CMK (cell line): ENCODE measurements at regions not wholly inside any gene's neighbourhood (a gene's known extent, or its start where the extent isn't known, plus 50 kb on each side); places are given as distances from the start of the nearest gene placed in this dataset.
"Not testable (repeated sequence)": the region's sequence is repeated elsewhere in the genome, so short reads cannot be mapped to it uniquely, and the experiment has no call there.

Experiments
- DNase-seq: peaks from one replicate; pipeline ENCODE4 v3.0.0-alpha.2; 2010; ENCODE audit warnings: low read depth

DNA sequence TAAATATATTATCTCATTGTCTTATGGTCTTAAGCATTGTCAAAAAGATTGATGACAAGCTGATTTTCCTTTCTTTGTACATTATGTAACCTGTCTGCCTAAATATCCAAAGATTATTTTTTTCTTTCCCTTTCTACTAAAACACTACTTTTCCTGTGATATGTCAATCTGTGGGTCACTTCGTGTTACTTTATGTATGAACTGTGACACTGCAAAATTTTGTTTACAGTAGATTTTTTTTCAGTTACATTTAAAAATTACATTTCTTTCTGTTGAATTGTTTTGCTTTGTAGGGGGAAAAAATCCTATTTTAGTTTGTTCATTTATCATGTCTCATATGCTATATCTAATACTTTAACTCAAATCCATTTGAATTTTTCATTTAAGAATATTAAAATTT is 392.3 kb upstream of the ATXN7L3B start:
- DNase-seq = no peak

DNA sequence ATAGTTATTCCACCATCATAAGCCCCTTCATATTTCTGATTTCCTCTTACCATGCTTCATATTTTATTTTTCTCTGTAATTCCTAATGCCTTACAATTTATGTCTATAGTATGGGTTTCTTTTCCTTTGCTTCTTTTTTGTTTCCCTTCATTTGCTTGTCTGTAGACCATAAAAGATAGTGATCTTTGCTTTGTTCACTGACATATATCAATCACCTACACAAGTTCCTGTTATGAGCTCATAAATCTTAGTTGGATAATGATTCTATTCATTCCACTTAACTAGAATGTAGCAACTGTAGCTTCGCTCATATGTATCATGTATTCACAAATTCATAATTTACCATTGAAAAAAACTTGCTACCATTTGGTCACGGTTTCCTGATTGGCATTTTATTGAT is 388.8 kb upstream of the ATXN7L3B start:
- no peak for DNase-seq

DNA sequence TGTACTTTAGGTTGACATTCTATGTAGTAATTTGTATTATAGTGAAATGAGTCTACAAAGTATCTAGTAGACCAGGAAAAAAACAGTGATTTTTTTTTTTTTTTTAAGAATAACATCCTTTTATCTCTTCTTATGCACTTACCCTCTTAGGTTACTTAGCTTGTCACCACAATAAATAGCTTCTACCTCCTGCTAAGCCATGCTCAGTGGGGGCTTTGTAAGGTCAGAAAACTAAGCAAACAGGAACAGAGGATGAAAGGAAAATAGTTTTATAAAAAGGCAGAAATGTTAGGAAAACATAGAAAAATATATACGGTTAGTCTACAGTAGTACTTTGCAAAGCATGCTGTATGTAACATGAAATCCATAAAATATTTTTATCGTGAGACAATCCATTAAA is 385.3 kb upstream of the ATXN7L3B start:
- no peak for DNase-seq

DNA sequence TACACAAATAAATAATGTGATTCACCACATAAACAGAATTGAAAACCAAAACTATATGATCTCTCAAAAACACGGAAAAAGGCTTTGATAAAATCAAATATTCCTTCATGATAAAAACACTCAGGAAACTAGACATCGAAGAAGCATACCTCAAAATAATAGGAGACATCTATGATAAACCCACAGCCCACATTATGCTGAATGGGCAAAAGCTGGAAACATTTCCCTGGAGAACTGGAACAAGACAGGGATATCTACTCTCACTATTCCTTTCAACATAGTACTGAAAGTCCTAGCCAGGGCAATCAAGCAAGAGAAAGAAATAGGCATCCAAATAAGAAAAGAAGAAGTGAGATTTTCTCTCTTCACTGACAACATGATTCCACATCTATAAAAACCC is 371.5 kb upstream of the ATXN7L3B start:
- no peak for DNase-seq

DNA sequence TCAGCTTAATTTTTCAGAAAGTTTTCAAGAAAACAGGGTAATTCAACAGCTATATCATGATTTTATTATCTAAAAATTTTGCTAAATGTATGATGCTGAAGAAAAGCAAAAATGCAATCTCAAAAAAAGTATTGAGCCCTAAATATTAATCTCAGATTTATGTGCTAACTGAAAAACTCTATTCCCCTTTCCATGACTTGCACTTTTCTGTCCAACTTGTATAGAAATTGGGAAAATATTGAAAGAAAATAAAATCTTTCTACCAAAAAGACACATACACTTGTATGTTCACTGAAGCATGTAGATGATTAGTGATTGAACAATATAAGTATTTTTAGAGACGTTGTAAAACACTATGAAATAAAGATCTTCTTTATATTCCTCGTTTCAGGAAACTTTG is 368.0 kb upstream of the ATXN7L3B start:
- no peak for DNase-seq

DNA sequence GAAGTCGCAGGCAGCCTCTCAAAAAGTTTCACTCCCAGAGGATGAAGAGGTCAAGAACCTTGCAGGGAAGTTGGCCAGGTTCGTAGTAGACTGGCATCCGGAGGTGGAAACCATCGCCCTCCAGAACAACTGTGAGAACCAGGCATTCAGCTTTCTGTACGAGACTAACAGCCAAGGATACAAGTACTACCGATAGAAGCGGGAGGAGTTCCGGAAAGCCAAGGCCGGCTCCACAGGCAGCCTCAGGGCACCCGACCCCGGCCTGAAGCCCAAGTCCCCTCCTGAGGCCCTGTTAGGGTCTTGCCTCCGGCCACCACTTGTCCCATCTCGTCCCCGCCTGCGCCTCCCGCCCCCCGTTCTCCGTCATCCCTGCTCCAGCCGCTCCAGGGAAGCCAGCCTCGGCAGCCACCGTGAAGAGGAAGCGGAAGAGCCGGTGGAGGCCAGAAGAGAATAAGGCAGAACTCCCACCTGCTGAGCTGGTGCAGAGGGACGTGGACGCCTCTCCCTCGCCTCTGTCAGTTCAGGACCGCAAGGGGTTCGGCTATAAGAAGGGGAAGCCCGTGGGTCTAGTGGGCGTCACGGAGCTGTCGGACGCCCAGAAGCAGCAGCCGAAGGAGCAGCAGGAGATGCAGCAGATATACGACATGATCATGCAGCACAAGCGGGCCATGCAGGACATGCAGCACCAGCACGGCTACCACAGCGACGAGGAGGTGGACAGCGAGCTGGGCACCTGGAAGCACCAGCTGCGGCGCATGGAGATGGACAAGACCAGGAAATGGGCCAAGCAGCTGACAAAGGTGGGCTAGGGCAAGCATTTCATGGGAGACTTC is 366.8 kb upstream of the ATXN7L3B start:
- no peak for DNase-seq

DNA sequence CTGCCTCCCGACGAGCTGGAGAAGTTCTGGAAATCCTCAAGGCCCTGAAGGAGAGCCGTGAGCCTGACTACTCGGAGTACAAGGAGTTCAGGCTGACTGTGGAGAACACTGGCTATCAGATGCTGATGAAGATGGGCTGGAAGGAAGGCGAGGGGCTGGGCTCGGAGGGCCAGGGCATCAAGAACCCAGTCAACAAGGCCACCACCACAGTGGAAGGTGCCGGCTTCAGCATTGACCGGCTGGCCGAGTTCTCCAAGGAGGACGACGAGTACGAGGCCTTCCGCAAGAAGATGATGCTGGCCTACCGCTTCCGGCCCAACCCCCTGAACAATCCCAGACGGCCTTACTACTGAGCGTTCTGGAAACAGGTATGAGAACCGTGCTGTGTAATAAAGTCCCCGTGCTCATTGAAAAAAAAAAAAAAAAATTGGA is 366.1 kb upstream of the ATXN7L3B start:
- DNase-seq = no peak

DNA sequence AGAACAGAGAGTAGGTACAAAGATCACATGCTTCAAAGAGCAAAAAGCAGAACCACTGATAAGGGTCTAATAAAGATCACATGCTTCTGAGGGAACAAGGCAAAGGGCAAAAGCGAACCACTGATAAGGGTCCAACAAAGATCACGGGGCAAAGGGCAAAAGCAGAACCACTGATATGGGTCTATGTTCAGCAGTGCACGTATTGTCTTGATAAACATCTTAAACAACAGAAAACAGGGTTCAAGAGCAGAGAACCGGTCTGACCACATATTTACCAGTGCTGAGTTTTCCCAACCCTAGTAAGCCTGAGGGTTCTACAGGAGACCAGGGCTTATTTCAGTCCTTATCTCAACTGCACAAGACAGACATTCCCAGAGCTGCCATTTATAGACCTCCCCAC is 362.7 kb upstream of the ATXN7L3B start:
- not testable (repeated sequence) for DNase-seq

DNA sequence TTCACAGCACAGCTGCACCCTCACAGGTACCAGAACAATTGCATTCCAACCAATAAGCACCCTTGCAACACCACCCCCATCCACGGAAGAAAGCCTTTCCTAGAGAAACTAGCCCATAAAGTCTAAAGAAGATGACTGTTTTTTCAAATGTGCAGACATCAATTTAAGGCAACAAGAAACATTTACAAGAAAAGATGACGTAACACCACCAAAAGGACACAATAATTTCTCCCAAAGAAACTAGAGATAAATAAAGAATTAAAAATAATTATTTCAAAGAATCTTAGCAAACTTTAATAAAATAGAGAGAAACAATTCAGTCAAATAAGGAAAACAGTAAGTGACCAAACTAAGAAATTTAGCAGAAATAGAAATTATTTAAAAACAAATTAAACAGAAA is 352.3 kb upstream of the ATXN7L3B start:
- DNase-seq = no peak

DNA sequence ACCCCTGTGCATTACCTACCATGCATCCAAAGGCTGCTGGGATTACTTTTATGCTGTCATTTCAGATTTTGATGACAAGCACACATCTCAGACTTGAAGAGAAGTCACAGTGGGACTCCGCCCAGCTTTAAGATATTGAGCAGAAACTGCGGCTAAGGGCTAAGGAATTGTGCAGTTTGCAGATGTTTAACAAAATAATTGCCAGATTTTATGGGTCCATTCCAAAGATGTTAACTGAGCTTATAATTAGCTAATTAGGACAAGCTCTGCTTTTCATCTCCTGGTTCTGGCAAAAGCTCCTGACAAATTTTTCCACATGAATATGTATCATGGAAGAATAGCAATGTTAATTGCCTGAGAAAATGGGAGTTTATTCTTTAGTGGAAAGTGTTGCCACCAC is 344.4 kb upstream of the ATXN7L3B start:
- no peak for DNase-seq

DNA sequence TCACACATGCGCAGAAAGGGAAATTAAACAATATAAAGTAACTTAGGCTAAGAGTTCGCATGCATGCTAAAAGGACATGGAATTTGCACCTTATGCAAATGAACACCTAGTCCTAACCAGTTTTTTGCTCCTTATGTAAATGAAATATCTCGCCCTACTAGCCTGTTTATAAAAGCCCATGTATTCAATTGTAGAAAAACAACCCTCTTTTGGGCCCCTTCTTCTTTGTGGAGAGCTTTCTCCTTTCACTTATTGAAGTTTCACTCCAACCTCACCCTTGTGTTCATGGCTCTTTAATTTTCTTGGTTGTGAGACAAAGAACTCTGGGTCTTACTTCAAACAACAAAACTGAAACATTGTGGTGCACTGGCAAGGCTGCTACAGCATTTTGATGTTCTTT is 333.4 kb upstream of the ATXN7L3B start:
- DNase-seq = no peak

DNA sequence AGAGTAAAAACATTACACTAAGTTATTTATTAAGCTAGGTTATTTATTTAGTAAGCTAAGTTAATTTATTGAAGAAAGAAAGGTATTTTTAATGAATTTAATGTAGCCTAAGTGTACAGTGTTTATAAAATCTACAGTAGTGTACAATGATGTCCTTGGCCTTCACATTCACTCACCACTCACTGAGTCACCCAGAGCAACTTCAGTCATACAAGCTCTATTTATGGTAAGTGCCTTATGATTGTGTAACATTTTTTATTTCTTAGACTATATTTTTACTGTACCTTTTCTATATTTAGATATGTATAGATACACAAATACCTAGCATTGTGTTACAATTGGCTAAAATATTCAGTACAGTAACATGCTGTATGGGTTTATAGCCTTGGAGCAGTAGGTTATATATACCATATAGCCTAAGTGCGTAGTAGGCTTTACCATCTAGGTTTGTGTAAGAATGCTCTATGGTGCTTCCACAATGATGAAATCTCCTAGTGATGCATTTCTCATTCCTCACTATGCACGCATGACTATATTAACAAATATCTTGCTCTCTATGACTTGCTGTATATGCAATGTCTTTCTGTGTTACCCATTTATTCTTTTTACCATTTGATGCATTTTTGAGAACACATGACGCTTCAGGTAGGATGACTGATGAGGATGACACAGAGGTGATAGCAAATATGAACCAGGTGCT is 309.6 kb upstream of the ATXN7L3B start:
- DNase-seq = no peak

DNA sequence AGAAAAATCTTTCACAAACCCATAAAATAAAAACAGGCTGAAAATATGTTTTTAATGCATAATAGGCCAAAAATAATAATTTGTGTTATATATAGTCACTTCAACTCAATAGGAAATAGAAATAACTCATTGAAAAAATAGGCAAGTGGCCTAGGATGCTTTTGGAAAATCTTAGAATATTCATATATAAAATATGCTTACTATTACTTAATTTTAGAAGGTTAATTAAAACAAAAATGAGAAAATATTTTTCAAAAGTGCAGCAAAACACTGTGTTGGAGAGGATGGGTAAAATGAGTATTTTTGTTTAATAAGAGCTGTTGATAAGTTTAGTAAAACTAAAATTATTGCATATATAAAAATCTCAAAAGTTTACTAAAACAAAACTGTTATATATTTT is 308.0 kb upstream of the ATXN7L3B start:
- no peak for DNase-seq

DNA sequence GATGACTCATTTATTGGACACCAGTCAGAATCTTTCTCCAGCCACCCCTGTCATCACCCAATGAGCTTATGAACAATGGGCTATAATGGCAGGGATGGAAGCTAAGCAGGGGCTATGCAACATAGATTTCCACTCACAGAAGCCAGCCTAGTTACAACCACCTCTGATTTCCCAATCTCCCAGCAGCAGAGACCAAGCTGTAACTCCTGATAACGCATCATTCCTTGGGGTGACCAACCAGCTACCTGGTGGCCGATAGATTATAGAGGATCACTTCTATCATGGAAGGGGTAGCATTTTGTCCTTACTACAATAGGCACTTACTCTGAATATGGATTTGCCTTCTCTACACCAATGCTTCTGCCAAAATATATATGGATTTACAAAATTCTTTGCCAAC is 302.3 kb upstream of the ATXN7L3B start:
- no peak for DNase-seq

DNA sequence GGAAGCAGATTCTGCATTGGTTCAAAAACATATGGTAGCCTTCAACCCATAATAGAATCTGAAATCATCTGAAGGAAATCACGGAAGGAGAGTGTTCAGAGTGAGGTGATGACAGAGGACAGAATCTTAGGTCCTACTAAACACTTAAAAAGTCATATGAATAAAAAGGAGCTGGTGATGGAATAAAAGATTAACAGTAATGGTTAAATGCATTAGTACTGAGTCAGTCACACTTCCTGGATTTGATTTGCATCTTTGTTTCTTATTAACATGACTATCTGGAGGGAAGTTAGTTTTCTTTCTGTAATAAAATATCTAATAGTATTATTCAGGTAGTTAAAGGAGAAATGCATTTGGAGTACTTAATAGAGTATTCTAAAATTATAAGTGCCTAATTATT is 296.3 kb upstream of the ATXN7L3B start:
- DNase-seq = no peak

DNA sequence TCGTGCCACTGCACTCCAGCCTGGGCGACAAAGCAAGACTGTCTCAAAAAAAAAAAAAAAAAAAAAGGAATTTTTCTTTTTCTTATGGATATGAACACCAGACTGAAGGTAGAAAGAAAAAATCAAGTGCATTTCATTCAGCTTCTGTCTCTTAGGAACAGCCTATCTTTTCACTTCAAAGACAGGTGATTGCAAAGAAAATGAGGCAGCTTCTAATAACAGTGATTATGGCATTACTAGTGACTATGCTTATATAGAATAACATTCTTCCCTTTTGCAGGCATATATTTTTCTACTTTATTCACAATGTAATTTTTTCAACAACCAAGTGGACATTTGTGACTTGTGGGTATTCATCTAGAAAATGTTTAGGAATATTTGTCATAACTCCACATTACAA is 295.5 kb upstream of the ATXN7L3B start:
- DNase-seq = no peak

DNA sequence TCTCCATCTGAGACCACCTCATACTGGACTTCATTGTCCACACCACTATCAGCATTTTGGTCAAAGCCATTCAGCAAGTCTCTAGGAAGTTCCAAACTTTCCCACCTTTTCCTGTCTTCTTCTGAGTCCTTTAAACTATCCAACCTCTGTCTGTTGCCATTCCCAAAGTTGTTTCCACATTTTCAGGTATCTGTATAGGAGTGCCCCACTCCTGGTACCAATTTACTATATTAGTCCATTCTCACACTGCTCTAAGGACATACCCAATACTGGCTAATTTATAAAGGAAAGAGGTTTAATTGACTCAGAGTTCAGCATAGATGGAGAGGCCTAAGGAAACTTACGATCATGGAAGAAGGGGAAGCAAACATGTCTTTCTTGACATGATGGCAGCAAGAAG is 292.2 kb upstream of the ATXN7L3B start:
- DNase-seq = no peak

DNA sequence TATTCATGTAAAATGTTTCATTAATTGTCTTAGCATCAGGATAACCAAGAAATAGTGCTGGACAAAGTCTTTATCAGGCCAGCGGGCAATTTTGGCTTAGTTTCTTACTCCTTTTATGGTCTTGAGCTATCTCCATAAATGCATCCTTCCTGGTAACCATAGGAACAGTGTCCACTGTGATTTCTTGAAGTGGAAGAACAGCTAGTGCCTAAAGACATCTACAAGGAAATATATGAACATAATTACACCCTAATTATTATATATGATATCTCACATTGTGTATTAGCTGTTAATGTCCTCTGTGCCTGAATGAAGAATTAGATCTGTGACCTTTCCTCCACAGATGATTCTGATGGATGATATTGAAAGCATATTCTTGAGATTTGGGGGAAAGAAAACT is 286.7 kb upstream of the ATXN7L3B start:
- no peak for DNase-seq

DNA sequence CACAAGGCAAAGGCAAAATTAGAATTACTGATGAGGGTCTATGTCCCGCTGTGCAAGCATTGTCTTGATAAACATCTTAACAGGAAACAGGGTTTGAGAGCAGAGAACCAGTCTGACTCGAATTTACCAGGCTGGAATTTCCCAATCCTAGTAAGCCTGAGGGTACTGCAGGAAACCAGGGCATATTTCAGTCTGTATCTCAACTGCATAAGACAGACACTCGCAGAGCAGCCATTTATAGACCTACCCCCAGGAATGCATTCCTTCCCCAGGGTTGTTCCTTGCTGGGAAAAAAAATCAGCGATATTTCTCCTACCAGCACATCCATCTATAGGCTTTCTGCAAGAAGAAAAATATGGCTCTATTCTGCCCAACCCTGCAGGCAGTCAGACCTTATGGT is 283.8 kb upstream of the ATXN7L3B start:
- DNase-seq = not testable (repeated sequence)

DNA sequence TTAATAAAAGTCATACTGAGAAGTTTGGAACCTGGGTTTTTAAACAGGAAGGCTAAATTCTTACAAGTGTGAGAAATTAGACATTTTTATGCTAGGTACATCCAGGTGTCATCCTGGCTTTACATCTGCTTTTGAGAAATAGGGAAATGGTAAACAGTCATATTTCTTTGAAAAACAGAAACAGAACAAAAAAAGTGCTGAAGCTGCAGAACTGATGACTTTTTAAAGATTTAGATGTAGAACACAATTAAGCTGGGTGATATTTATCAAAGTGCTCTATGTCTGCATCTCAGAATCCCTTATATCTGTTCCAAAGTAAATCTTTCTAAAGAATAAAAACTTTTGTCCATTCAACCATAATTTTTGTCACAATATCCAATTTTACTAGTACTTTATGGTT is 282.9 kb upstream of the ATXN7L3B start:
- DNase-seq = no peak

DNA sequence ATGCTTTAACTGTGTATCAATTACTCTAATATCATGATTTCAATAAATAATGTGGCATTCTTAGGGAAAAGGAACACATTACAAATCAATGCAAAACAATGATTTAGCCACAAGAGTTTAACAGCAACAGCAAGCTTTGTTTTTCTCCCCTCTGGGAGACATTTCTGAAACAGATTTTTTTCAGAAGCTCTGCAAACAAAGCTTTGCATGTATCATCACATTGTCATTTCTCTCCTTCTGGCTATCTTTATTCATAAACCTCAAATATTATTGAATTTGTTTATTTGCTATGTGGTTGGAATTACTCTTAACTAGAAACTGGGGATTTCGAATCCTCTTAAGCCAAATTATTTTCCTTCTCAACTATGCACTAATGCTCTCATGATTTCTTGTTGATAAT is 278.4 kb upstream of the ATXN7L3B start:
- DNase-seq = no peak

DNA sequence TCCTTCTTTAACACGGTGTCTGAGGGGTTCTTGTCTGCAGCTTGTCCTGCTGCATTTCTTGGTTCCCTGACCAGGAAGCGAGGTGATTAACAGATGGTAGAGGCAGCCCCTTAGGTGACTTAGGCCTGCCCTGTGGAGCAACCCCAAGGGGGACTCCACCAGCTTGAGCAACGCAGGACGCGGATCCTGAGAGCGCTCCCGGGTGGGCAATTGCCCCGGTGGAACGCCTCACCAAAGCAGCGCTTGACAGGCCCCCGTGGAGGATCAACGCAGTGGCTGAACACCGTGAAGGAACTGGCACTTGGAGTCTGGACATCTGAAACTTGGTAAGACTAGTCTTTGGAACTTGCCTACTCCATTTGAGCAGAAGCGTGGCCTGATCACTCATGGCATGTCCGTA is 272.9 kb upstream of the ATXN7L3B start:
- DNase-seq = no peak

DNA sequence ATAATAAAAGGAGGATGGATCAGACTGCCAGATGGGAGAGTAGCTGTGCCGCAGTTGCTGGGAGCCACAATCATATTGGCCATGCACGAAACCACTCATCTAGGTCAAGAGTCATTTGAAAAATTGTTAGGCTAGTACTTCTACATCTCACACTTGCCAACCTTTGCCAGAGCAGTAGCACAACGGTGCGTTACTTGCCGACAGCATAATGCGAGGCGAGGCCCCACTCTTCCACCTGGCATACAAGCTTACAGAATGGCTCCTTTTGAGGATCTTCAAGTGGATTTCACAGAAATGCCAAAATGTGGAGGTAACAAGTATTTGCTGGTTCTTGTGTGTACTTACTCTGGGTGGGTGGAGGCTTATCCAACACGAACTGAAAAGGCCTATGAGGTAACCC is 268.3 kb upstream of the ATXN7L3B start:
- not testable (repeated sequence) for DNase-seq

DNA sequence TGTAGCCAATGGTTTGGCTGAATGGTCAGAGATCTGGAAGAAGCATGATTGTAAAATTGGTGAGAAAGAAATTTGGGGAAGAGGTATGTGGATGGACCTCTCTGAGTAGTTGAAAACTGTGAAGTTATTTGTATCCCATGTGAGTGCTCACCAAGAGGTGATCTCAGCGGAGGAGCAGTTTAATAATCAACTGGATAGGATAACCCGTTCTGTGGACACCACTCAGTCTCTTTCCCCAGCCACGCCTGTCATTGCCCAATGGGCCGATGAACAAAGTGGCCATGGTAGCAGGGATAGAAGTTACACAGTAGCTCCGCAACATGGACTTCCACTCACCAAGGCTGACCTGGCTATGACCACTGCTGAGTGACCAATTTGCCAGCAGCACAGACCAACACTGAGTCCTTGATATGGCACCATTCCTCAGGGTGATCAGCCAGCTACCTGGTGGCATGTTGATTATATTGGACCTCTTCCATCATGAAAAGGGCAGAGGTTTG is 257.4 kb upstream of the ATXN7L3B start:
- DNase-seq = no peak
